SK-N-SH (cell line): ENCODE measurements at regions not wholly inside any gene's neighbourhood (a gene's known extent, or its start where the extent isn't known, plus 50 kb on each side); places are given as distances from the start of the nearest gene placed in this dataset.

Experiments used
- CHD2 ChIP-seq: fragments of 150-350 bp; IDR thresholded peaks from 2 replicates; pipeline ENCODE4 v1.6.1; 2018; ENCODE audit warnings: low read length; ENCODE audit not compliant: partially characterized antibody
- CTCF ChIP-seq: fragments of 200-600 bp; sonication (generic); IDR thresholded peaks from 2 replicates; pipeline ENCODE4 v1.6.1; 2017; ENCODE audit warnings: antibody characterized with exemption, mild to moderate bottlenecking, moderate library complexity
- EP300 ChIP-seq, 2 experiments: IDR thresholded peaks; 2 replicates each; pipeline versions ENCODE4 v1.4.0 to v1.6.1; 2012; ENCODE audit warnings: borderline replicate concordance in 1 of 2, low read depth in 1 of 2, low read length in 1 of 2
- EZH2phosphoT487 ChIP-seq: fragments of 200-600 bp; sonication (generic); IDR thresholded peaks from 2 replicates; pipeline ENCODE4 v1.6.1; 2017; ENCODE audit warnings: low read depth, mixed run types, mild to moderate bottlenecking, antibody characterized with exemption, moderate library complexity, borderline replicate concordance
- IRF3 ChIP-seq: fragments of 150-350 bp; IDR thresholded peaks from 2 replicates; pipeline ENCODE4 v1.6.1; 2016; ENCODE audit warnings: mild to moderate bottlenecking, low read depth, low read length
- POLR2AphosphoS5 ChIP-seq: IDR thresholded peaks from 2 replicates; pipeline ENCODE4 v1.6.1; 2012; ENCODE audit warnings: low read depth, low read length
- SMC3 ChIP-seq: IDR thresholded peaks from 2 replicates; pipeline ENCODE4 v1.6.1; 2012; ENCODE audit warnings: low read depth, low read length, improper control_type of control experiment
- TAF1 ChIP-seq: IDR thresholded peaks from 2 replicates; pipeline ENCODE4 v1.6.1; 2012; ENCODE audit warnings: low read depth, mild to moderate bottlenecking, low read length, moderate library complexity, borderline replicate concordance
- ZBTB33 ChIP-seq: IDR thresholded peaks from 2 replicates; pipeline ENCODE4 v1.4.0; 2012; ENCODE audit warnings: low read depth, borderline replicate concordance

- TF ChIP-seq CTCF (no peak), ZBTB33 (no peak), TAF1 (no peak), POLR2AphosphoS5 (no peak), EP300 (IDR thresholded peaks at IDR 0.05; ENCODE audit: borderline replicate concordance in 1 of 2, low read depth in 1 of 2, low read length in 1 of 2) (no peak), CHD2 (no peak), IRF3 (no peak), SMC3 (no peak), EZH2phosphoT487 (no peak)
Observed at GRCh38 chr18:10184776-10185175, 269.7 kb upstream of the APCDD1 start.
